Neutrophil (primary cell): ENCODE measurements at regions not wholly inside any gene's neighbourhood (a gene's known extent, or its start where the extent isn't known, plus 50 kb on each side); places are given as distances from the start of the nearest gene placed in this dataset.

Experiments used
- H3K27ac ChIP-seq: fragments of 200-600 bp; sonication (generic); 2 replicates; pipeline ENCODE4 v1.5.1; 2016; ENCODE audit warnings: mild to moderate bottlenecking, moderate library complexity
- H3K27me3 ChIP-seq: fragments of 200-600 bp; sonication (generic); 2 replicates; pipeline ENCODE4 v1.6.0; 2016; ENCODE audit warnings: mild to moderate bottlenecking
- H3K36me3 ChIP-seq: fragments of 200-600 bp; sonication (generic); 2 replicates; pipeline ENCODE4 v1.5.1; 2017
- H3K4me1 ChIP-seq, 2 experiments: fragments of 200-600 bp in 1 of 2; sonication (generic) in 1 of 2; 1 replicate in 1 of 2; 2 replicates in 1 of 2; pipeline versions ENCODE4 v1.5.1 to v1.6.1; 2013 to 2016; ENCODE audit warnings: low read depth in 1 of 2, low read length in 1 of 2, mild to moderate bottlenecking in 1 of 2, moderate library complexity in 1 of 2; ENCODE audit not compliant: control insufficient read depth in 1 of 2, insufficient read depth in 1 of 2
- H3K4me3 ChIP-seq, 2 experiments: fragments of 200-600 bp in 1 of 2; sonication (generic) in 1 of 2; 1 replicate in 1 of 2; 2 replicates in 1 of 2; pipeline ENCODE4 v1.5.1; 2013 to 2016; ENCODE audit warnings: low read depth in 1 of 2, low read length in 1 of 2, mild to moderate bottlenecking in 1 of 2, moderate library complexity in 1 of 2
- H3K9me3 ChIP-seq: fragments of 200-600 bp; sonication (generic); 2 replicates; pipeline ENCODE4 v1.5.1; 2016
- CTCF ChIP-seq: fragments of 200-600 bp; sonication (generic); IDR thresholded peaks from 2 replicates; pipeline ENCODE4 v1.5.1; 2016; ENCODE audit warnings: antibody characterized with exemption

DNA sequence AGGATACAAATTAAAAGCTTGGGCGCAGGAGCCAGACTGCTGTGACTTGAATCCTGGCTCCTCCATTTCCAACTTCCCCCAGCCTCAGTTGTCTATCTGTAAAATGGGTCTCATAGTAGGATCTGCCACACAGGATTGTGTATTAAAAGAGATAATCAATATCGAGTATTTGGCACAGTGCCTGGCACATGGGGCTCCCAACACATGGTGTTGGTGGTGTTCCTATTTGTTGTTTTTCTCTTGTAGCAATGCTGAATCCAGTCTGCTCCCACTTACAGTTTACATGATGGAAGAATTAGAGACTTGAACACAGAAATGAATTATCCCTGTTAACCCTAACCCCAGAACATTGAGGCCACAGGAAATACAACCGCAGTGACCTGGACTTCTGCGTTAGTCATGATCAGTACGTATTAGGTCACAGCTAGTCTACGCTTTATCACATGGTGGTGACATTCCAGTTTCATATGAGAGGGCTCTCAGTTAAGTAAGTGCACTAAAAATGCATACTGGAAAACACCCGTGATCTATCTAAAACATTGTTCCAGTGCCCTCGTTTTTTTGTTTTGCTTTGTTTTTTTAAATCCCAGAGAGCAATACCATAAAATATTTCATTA lies 169.5 kb upstream of the KLF14 start:
- no peak for TF ChIP-seq CTCF
- Histone ChIP-seq H3K36me3 (peaks cover 59% of the 10 kb centered on the region), H3K4me1 (peaks cover 9 to 16% of the 10 kb centered on the region in 2 experiments), H3K27me3 (no peaks in the 10 kb centered on the region), H3K27ac (no peak overlapping the region), H3K9me3 (no peaks in the 10 kb centered on the region), H3K4me3 (no peak overlapping the region)

DNA sequence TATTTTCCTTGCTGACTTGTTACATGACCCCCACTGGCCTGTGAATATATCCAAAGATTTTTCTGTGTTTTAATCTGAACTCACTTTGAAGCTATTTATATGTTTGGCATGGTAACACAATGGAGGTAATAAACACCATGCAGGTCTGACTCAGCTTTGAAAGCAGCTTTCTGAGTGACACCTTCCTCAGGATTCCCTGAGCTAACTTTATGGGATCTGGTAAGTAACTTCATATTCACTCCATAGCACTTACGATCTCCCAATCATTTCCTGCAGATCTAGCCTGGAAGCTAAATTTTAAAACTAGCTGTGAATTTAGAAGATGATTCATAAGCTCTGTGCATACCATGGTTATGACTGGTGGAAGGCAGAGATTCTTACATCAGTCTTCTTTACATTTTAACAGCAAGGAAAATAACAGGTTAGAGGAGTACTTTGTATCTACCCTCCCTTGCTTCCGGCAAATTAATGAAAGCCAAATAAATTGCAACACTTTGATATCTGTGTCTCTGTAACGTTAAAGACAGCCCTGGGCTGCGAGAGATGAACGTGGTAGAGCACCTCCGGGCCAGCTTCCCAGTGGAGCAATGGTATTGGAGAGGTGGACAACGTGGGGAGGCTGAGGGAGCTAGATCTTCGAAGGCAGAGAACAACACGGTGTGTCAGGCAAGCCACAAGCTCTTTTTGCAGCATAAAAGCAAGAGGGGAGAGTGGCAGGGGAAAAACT lies 170.2 kb upstream of the KLF14 start:
- no peaks in the 10 kb centered on the region for H3K27me3 ChIP-seq
- peaks cover 9 to 14% of the 10 kb centered on the region in 2 experiments for H3K4me1 ChIP-seq
- no peak overlapping the region for H3K4me3 ChIP-seq
- no peaks in the 10 kb centered on the region for H3K9me3 ChIP-seq
- H3K36me3 ChIP-seq: peaks cover 54% of the 10 kb centered on the region
- peak overlapping the region; percentile 39 for H3K27ac ChIP-seq
- TF ChIP-seq CTCF: no peak

- Histone ChIP-seq H3K36me3 (peaks cover 59% of the 10 kb centered on the region), H3K27me3 (no peaks in the 10 kb centered on the region), H3K4me1 (peaks cover 4 to 8% of the 10 kb centered on the region in 2 experiments), H3K27ac (no peak overlapping the region), H3K9me3 (no peaks in the 10 kb centered on the region), H3K4me3 (no peak overlapping the region)
- TF ChIP-seq CTCF: no peak
These were observed 170.8 kb upstream of the KLF14 start for GRCh38 chr7:130904792-130905191.

DNA sequence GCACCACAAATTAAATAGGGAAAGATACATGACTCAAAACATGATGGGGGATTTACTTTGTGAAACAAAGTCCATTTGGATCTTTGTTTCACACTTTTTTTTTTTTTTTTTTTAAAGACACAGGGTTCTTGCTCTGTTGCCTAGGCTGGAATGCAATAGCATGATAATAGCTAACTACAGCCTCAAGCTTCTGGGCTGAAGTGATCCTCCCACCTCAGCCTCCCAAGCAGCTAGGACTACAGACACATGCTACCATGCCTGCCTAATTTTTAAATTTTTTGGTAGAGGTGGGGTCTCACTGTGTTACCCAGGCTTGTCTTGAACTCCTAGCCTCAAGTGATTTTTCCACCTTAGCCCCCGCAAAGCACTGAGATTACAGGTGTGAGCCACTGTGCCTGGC lies 172.6 kb upstream of the KLF14 start:
- no peak for TF ChIP-seq CTCF
- Histone ChIP-seq H3K9me3 (no peaks in the 10 kb centered on the region), H3K27me3 (no peaks in the 10 kb centered on the region), H3K27ac (no peak overlapping the region), H3K4me3 (no peak overlapping the region), H3K36me3 (peaks cover 49% of the 10 kb centered on the region), H3K4me1 (peaks cover 3 to 8% of the 10 kb centered on the region in 2 experiments)

DNA sequence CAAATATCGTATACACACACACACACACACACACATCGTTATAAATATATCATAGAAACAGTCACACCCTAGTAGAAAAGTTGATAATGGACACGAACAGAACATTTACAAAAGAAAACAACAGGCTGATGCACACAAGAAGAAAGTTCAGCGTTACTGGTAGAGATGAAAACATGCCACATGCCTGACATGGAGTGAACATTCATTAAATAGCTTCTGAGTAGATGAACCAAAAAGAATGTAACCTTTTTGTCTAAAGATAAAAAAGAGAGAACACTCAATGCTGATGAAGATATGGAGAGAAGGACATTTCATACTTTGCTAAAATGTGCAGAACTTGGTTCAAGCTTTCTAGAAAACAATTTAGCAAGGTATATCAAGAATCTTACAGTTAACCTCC lies 173.4 kb upstream of the KLF14 start:
- Histone ChIP-seq H3K9me3 (no peaks in the 10 kb centered on the region), H3K36me3 (peaks cover 41% of the 10 kb centered on the region), H3K4me1 (peaks cover 12 to 17% of the 10 kb centered on the region in 2 experiments), H3K27me3 (no peaks in the 10 kb centered on the region), H3K4me3 (no peak overlapping the region), H3K27ac (no peak overlapping the region)
- no peak for TF ChIP-seq CTCF
